K562 (cell line): ENCODE measurements at regions not wholly inside any gene's neighbourhood (a gene's known extent, or its start where the extent isn't known, plus 50 kb on each side); places are given as distances from the start of the nearest gene placed in this dataset.

Source experiments
- ATAC-seq: fragments of 200-7000 bp; cut with Tn5 transposase; 3 replicates; pipeline ENCODE4 v1.9.1; 2020; ENCODE audit warnings: moderate library complexity
- BruUV-seq: library from RNA; stranded (reverse); fragments of 400-500 nt; replicated peaks from 2 replicates; lab custom pipeline; 2021; lab: Mats Ljungman, UMichigan
- CTCF ChIA-PET: fragments of 300-600 bp; formaldehyde crosslinking; extraction: SDS; loops from one replicate; lab custom pipeline; 2021; ENCODE audit warnings: low intra/inter-chr PET ratio; lab: Yijun Ruan, JAX
- POLR2A ChIA-PET: fragments of 300-600, 350-650 bp; sonication (Branson Sonifier 250); formaldehyde crosslinking; extraction: SDS; loops from one replicate; lab custom pipeline; 2021; ENCODE audit warnings: antibody characterized with exemption, inconsistent platforms; lab: Yijun Ruan, JAX
- DNase-seq, 4 experiments: peaks; one replicate each; pipeline versions ENCODE4 v3.0.0 to v3.0.0-alpha.2; 2011 to 2018; ENCODE audit warnings: low spot score in 3 of 4, mixed read lengths in 3 of 4; ENCODE audit errors: extremely low read depth in 1 of 4
- FAIRE-seq: peaks from 2 replicates; lab custom pipeline; 2011; peaks lifted over from hg19 to GRCh38; lab: Jason Lieb, UNC
- H2AFZ ChIP-seq: 2 replicates; pipeline ENCODE4 v1.6.0; 2011; ENCODE audit warnings: low read depth, low read length, control low read depth, inconsistent platforms
- H3K27ac ChIP-seq: fragments of 200-600 bp; 3 replicates; pipeline ENCODE4 v1.8.0; 2011; ENCODE audit warnings: low read depth, mild to moderate bottlenecking, control low read depth, inconsistent platforms, low read length, moderate library complexity, mixed read lengths; ENCODE audit errors: extremely low read depth
- H3K27me3 ChIP-seq, 2 experiments: fragments of 300-600 bp in 1 of 2; 2 replicates in 1 of 2; 3 replicates in 1 of 2; pipeline versions ENCODE4 v1.6.0 to v1.8.0; 2011; ENCODE audit warnings: inconsistent platforms in 2 of 2, low read length in 2 of 2, mild to moderate bottlenecking in 1 of 2, mixed read lengths in 1 of 2, moderate library complexity in 1 of 2; ENCODE audit not compliant: control insufficient read depth in 2 of 2, insufficient read depth in 2 of 2
- H3K36me3 ChIP-seq: fragments of 300-600 bp; 3 replicates; pipeline ENCODE4 v1.8.0; 2011; ENCODE audit warnings: mild to moderate bottlenecking, low read length, inconsistent platforms; ENCODE audit not compliant: control insufficient read depth, insufficient read depth
- H3K4me1 ChIP-seq, 2 experiments: fragments of 200-600 bp in 1 of 2; replicated peaks in 1 of 2; 2 replicates in 1 of 2; 3 replicates in 1 of 2; pipeline versions ENCODE4 v1.5.1 to v1.8.0; 2011; ENCODE audit warnings: inconsistent platforms in 2 of 2, low read length in 2 of 2, mild to moderate bottlenecking in 1 of 2, mixed read lengths in 1 of 2, moderate library complexity in 1 of 2; ENCODE audit not compliant: control insufficient read depth in 2 of 2, insufficient read depth in 2 of 2
- H3K4me2 ChIP-seq: 2 replicates; pipeline ENCODE4 v1.6.1; 2011; ENCODE audit warnings: low read length, control low read depth, inconsistent platforms, mixed read lengths; ENCODE audit not compliant: insufficient read depth
- H3K4me3 ChIP-seq: fragments of 200-600 bp; sonication (generic), shearing (Covaris generic); 2 replicates; pipeline ENCODE4 v1.5.1; 2016; ENCODE audit warnings: control low read depth, inconsistent platforms
- H3K79me2 ChIP-seq: fragments of 200-600 bp; 3 replicates; pipeline ENCODE4 v1.8.0; 2011; ENCODE audit warnings: low read length, inconsistent platforms; ENCODE audit not compliant: control insufficient read depth, insufficient read depth
- H3K9ac ChIP-seq, 2 experiments: 2 replicates each; pipeline versions ENCODE4 v1.6.0 to v1.6.1; 2011; ENCODE audit warnings: low read depth in 2 of 2, low read length in 2 of 2, control low read depth in 1 of 2, inconsistent platforms in 1 of 2, mild to moderate bottlenecking in 1 of 2, mixed read lengths in 1 of 2; ENCODE audit not compliant: insufficient read depth in 1 of 2
- H3K9me1 ChIP-seq: one replicate; pipeline ENCODE4 v1.6.0; 2011; ENCODE audit warnings: inconsistent platforms, mild to moderate bottlenecking, low read length, moderate library complexity; ENCODE audit not compliant: control insufficient read depth, insufficient read depth
- H3K9me3 ChIP-seq: replicated peaks from 2 replicates; pipeline ENCODE4 v1.5.1; 2011; ENCODE audit warnings: low read depth, low read length, inconsistent platforms; ENCODE audit not compliant: control insufficient read depth, insufficient read depth
- H4K20me1 ChIP-seq: replicated peaks from 2 replicates; pipeline ENCODE4 v1.6.1; 2011; ENCODE audit warnings: low read length, inconsistent platforms, mixed read lengths; ENCODE audit not compliant: control insufficient read depth, insufficient read depth
- BACH1 ChIP-seq: fragments of 200-800 bp; sonication (Bioruptor generic); IDR thresholded peaks from 2 replicates; pipeline ENCODE4 v1.6.1; 2016; ENCODE audit warnings: missing genetic modification characterization, missing compliant biosample characterization
- BRD4 ChIP-seq: fragments of 200-600 bp; sonication (generic); IDR thresholded peaks from 2 replicates; pipeline ENCODE4 v1.6.1; 2017; ENCODE audit warnings: inconsistent platforms
- ELF4 ChIP-seq: fragments of 450-650 bp; formaldehyde crosslinking; IDR thresholded peaks from 2 replicates; pipeline ENCODE4 v1.4.0; 2022; ENCODE audit warnings: missing genetic modification characterization
- ETV6 ChIP-seq, 3 experiments: fragments of 150-350 bp in 1 of 3; sonication (generic) in 1 of 3; formaldehyde crosslinking in 1 of 3; IDR thresholded peaks; 2 replicates each; pipeline versions ENCODE4 v1.6.1 to v1.8.0; 2014 to 2022; ENCODE audit warnings: borderline replicate concordance in 2 of 3, low read depth in 2 of 3, antibody characterized with exemption in 1 of 3, low read length in 1 of 3, mild to moderate bottlenecking in 1 of 3, missing genetic modification reagents in 1 of 3
- GTF3C2 ChIP-seq: IDR thresholded peaks from 3 replicates; pipeline ENCODE4 v1.6.1; 2011; ENCODE audit warnings: borderline replicate concordance, mild to moderate bottlenecking, moderate library complexity; ENCODE audit not compliant: insufficient read length; ENCODE audit errors: extremely low read depth
- HDAC3 ChIP-seq: fragments of 450-650 bp; IDR thresholded peaks from 2 replicates; pipeline ENCODE4 v1.6.1; 2018; ENCODE audit warnings: borderline replicate concordance, mild to moderate bottlenecking, moderate library complexity; ENCODE audit not compliant: partially characterized antibody
- MEIS2 ChIP-seq: fragments of 450-650 bp; IDR thresholded peaks from 2 replicates; pipeline ENCODE4 v1.6.1; 2014; ENCODE audit warnings: mild to moderate bottlenecking; ENCODE audit not compliant: partially characterized antibody
- NFIC ChIP-seq: fragments of 450-650 bp; IDR thresholded peaks from 2 replicates; pipeline ENCODE4 v1.6.1; 2017; ENCODE audit warnings: mild to moderate bottlenecking, inconsistent platforms
- RB1 ChIP-seq: fragments of 450-650 bp; IDR thresholded peaks from 2 replicates; pipeline ENCODE4 v1.6.1; 2017; ENCODE audit warnings: low read depth, mild to moderate bottlenecking
- REST ChIP-seq, 2 experiments: fragments of 450-650 bp; formaldehyde crosslinking in 1 of 2; IDR thresholded peaks; 2 replicates each; pipeline versions ENCODE4 v1.4.0 to v1.6.1; 2014 to 2020; ENCODE audit warnings: mild to moderate bottlenecking in 2 of 2, borderline replicate concordance in 1 of 2, low read depth in 1 of 2
- TFAM ChIP-seq: fragments of 250-450 bp; sonication (Bioruptor Pico); conservative IDR thresholded peaks from 2 replicates; pipeline ENCODE4 v1.5.0; 2021; ENCODE audit warnings: mild to moderate bottlenecking, moderate library complexity
- ZNF282 ChIP-seq: sonication (generic); formaldehyde crosslinking; IDR thresholded peaks from 2 replicates; pipeline ENCODE4 v1.8.1; 2023; ENCODE audit warnings: missing genetic modification reagents
- ZNF436 ChIP-seq: fragments of 250-450, 450-650 bp; sonication (Bioruptor Pico); formaldehyde crosslinking; IDR thresholded peaks from 2 replicates; pipeline ENCODE4 v1.7.0; 2020; ENCODE audit warnings: mild to moderate bottlenecking
- WGBS: fragments of 100-300 bp; shearing (Covaris generic); methylation state at CpG from one replicate; pipeline ENCODE4 v1.1.6; 2016; ENCODE audit warnings: low coverage, mixed read lengths; ENCODE audit not compliant: insufficient coverage; ENCODE audit errors: missing lambda C conversion rate; 5-methylcytosine and 5-hydroxymethylcytosine counted together
- in situ Hi-C: fragments of 300-500 bp; cut with MboI; formaldehyde crosslinking; loops from 4 replicates; pipeline ENCODE4 v1.15.0; 2018; ENCODE audit warnings: inconsistent platforms, mixed read lengths
- intact Hi-C: fragments of 100-400 bp; cut with micrococcal nuclease; formaldehyde crosslinking; loops from 2 replicates; pipeline ENCODE4 v1.14.2; 2022

GRCh38 chr19:28374971-28375370 is 838.0 kb downstream of the UQCRFS1 start:
- intact Hi-C loops, result no loop called here
- POLR2A ChIA-PET, result no interaction called here

More at GRCh38 chr19:28374971-28375370, 838.0 kb downstream of the UQCRFS1 start:
- H3K4me2 ChIP-seq, result no peak overlapping the region
- no peaks in the 10 kb centered on the region for H3K27me3 ChIP-seq
- no peak for FAIRE-seq
- H3K27ac ChIP-seq, result no peak overlapping the region
- no peaks in the 10 kb centered on the region for H3K79me2 ChIP-seq
- no peak overlapping the region for H3K9ac ChIP-seq
- H3K4me3 ChIP-seq, result no peak overlapping the region
- no peak for DNase-seq
- CTCF ChIA-PET, result no interaction called here
- 0% methylated on average over 6 of the region's 6 CpGs for WGBS
- no peaks in the 10 kb centered on the region for H3K4me1 ChIP-seq
- H3K9me1 ChIP-seq, result no peaks in the 10 kb centered on the region
- in situ Hi-C loops, result no loop called here
- no peak for ATAC-seq
- H3K36me3 ChIP-seq, result no peaks in the 10 kb centered on the region
- no peak overlapping the region for H2AFZ ChIP-seq
- BruUV-seq, result no TSS peak
- no peak for TF ChIP-seq ETV6 (IDR thresholded peaks at IDR 0.05; ENCODE audit: borderline replicate concordance in 1 of 2, low read depth in 2 of 2, low read length in 1 of 2)
- no peak for TF ChIP-seq ETV6 (CRISPR knock-in tag; IDR thresholded peaks at IDR 0.05; ENCODE audit: borderline replicate concordance)
- TF ChIP-seq ELF4 (CRISPR knock-in tag), result no peak
- TF ChIP-seq BRD4, result no peak
- no peak for TF ChIP-seq REST (IDR thresholded peaks at IDR 0.05; ENCODE audit: borderline replicate concordance)
- no peak for TF ChIP-seq REST (CRISPR knock-in tag; IDR thresholded peaks at IDR 0.05; ENCODE audit: low read depth)
- no peak for TF ChIP-seq ZNF282 (CRISPR knock-in tag)
- no peak for TF ChIP-seq GTF3C2
- TF ChIP-seq NFIC, result no peak
- no peak for TF ChIP-seq BACH1
- TF ChIP-seq ZNF436 (CRISPR knock-in tag), result no peak
- TF ChIP-seq HDAC3, result no peak
- no peak for TF ChIP-seq TFAM (CRISPR knock-in tag)
- TF ChIP-seq RB1, result no peak
- TF ChIP-seq MEIS2, result no peak
- no peaks in the 10 kb centered on the region for H3K9me3 ChIP-seq
- no peaks in the 10 kb centered on the region for H4K20me1 ChIP-seq
